Activated CD4-positive, alpha-beta T cell treated with anti-CD3 and anti-CD28 coated beads for 36 hours (primary cell): ENCODE measurements at regions not wholly inside any gene's neighbourhood (a gene's known extent, or its start where the extent isn't known, plus 50 kb on each side); places are given as distances from the start of the nearest gene placed in this dataset.
"Not testable (repeated sequence)": the region's sequence is repeated elsewhere in the genome, so short reads cannot be mapped to it uniquely, and the experiment has no call there.

Experiments
- ATAC-seq: fragments of 200-7000 bp; cut with Tn5 transposase; one replicate; pipeline ENCODE4 v1.10.0; 2021; ENCODE audit warnings: mild to moderate bottlenecking, moderate library complexity
- CTCF ChIA-PET: fragments of 350-600 bp; sonication (Branson Sonifier 250); formaldehyde crosslinking; loops from one replicate; lab custom pipeline; 2021; ENCODE audit warnings: antibody characterized with exemption; lab: Charles Lee
- POLR2A ChIA-PET: fragments of 350-600 bp; sonication (Branson Sonifier 250); formaldehyde crosslinking; loops from one replicate; lab custom pipeline; 2021; ENCODE audit warnings: antibody characterized with exemption, inconsistent platforms; lab: Charles Lee
- DNase-seq: peaks from one replicate; pipeline ENCODE4 v3.0.0-alpha.2; 2020
- H3K27ac Mint-ChIP-seq: one replicate; pipeline ENCODE4 v1.8.0; 2021; ENCODE audit warnings: mixed read lengths
- H3K27me3 Mint-ChIP-seq: one replicate; pipeline ENCODE4 v1.8.0; 2021; ENCODE audit warnings: mixed read lengths
- H3K36me3 Mint-ChIP-seq: one replicate; pipeline ENCODE4 v1.8.0; 2021; ENCODE audit warnings: low read depth, mixed read lengths
- H3K4me1 Mint-ChIP-seq: one replicate; pipeline ENCODE4 v1.8.0; 2021; ENCODE audit warnings: mixed read lengths
- H3K4me3 Mint-ChIP-seq: one replicate; pipeline ENCODE4 v1.8.0; 2021; ENCODE audit warnings: mild to moderate bottlenecking, moderate library complexity, mixed read lengths
- H3K9me3 Mint-ChIP-seq: one replicate; pipeline ENCODE4 v1.8.0; 2021; ENCODE audit warnings: low read depth, mixed read lengths
- intact Hi-C, 2 experiments: fragments of 100-400 bp; cut with DNase I in 1 of 2; cut with micrococcal nuclease in 1 of 2; formaldehyde crosslinking; loops; one replicate each; pipeline versions ENCODE4 v1.14.2 to v1.15.1; 2022 to 2024; cut with DNase I, micrococcal nuclease

GRCh38 chr16:80915079-80915450 lies 91.6 kb downstream of the CMC2 start:
- DNase-seq (no peak), ATAC-seq (no peak)
- Mint-ChIP-seq H3K4me3 (no peak overlapping the region), H3K4me1 (no peaks in the 10 kb centered on the region), H3K36me3 (no peaks in the 10 kb centered on the region), H3K9me3 (peaks cover 6% of the 10 kb centered on the region), H3K27me3 (peaks cover 17% of the 10 kb centered on the region), H3K27ac (no peak overlapping the region)
- intact Hi-C loops = no loop called here
- POLR2A ChIA-PET = no interaction called here
- CTCF ChIA-PET = no interaction called here

GRCh38 chr16:80914379-80915078 lies 92.2 kb downstream of the CMC2 start:
- no peak overlapping the region for H3K4me3 Mint-ChIP-seq
- H3K9me3 Mint-ChIP-seq = peaks cover 6% of the 10 kb centered on the region
- peaks cover 14% of the 10 kb centered on the region for H3K27me3 Mint-ChIP-seq
- H3K36me3 Mint-ChIP-seq = no peaks in the 10 kb centered on the region
- ChIA-PET POLR2A (no interaction called here), CTCF (no interaction called here)
- intact Hi-C loops = no loop called here
- no peaks in the 10 kb centered on the region for H3K4me1 Mint-ChIP-seq
- no peak for DNase-seq
- no peak for ATAC-seq
- H3K27ac Mint-ChIP-seq = no peak overlapping the region

DNA sequence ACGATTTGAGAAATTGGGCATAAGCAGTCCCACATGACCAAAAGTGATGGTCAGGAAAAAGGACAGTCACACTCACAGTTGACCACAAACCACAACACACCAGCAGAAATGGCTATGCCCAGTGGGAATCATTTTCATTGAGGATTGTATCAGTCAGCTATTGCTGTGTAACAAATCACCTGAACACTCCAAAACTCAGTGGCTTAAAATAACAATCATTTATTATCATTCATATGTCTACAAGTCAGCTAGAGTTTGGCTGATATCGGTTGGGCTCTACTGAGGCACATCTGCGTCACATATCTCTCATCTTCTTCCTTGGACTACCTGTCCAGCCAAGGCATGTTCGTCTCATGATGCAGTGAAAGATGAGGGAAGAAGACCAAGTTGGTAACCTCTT lies 93.3 kb downstream of the CMC2 start:
- intact Hi-C loops = no loop called here
- H3K27ac Mint-ChIP-seq = no peak overlapping the region
- peaks cover 13% of the 10 kb centered on the region for H3K27me3 Mint-ChIP-seq
- H3K4me3 Mint-ChIP-seq = no peak overlapping the region
- ATAC-seq (no peak), DNase-seq (no peak)
- ChIA-PET POLR2A (no interaction called here), CTCF (no interaction called here)
- peaks cover 6% of the 10 kb centered on the region for H3K9me3 Mint-ChIP-seq
- no peaks in the 10 kb centered on the region for H3K4me1 Mint-ChIP-seq
- H3K36me3 Mint-ChIP-seq = no peaks in the 10 kb centered on the region

GRCh38 chr16:80912651-80913050 lies 94.0 kb downstream of the CMC2 start:
- DNase-seq (no peak), ATAC-seq (no peak)
- CTCF ChIA-PET = no interaction called here
- no peak overlapping the region for H3K27ac Mint-ChIP-seq
- H3K4me1 Mint-ChIP-seq = no peaks in the 10 kb centered on the region
- POLR2A ChIA-PET = no interaction called here
- H3K27me3 Mint-ChIP-seq = peaks cover 13% of the 10 kb centered on the region
- no peaks in the 10 kb centered on the region for H3K36me3 Mint-ChIP-seq
- intact Hi-C loops = no loop called here
- no peak overlapping the region for H3K4me3 Mint-ChIP-seq
- H3K9me3 Mint-ChIP-seq = peaks cover 6% of the 10 kb centered on the region

- ChIA-PET POLR2A (no interaction called here), CTCF (interaction anchor here (0.6 kb wide), 1 partner anchor 544 kb away, joined by 5 read pairs; no protein-coding TSS in a partner anchor)
- intact Hi-C loops = no loop called here
- H3K36me3 Mint-ChIP-seq = no peaks in the 10 kb centered on the region
- H3K4me1 Mint-ChIP-seq = no peaks in the 10 kb centered on the region
- no peak overlapping the region for H3K27ac Mint-ChIP-seq
- ATAC-seq = no peak
- peaks cover 6% of the 10 kb centered on the region for H3K9me3 Mint-ChIP-seq
- no peak overlapping the region for H3K4me3 Mint-ChIP-seq
- H3K27me3 Mint-ChIP-seq = peaks cover 12% of the 10 kb centered on the region
- no peak for DNase-seq
These were observed 96.3 kb downstream of the CMC2 start for GRCh38 chr16:80910434-80910833.

- CTCF ChIA-PET = no interaction called here
- intact Hi-C loops = no loop called here
- Mint-ChIP-seq H3K36me3 (no peaks in the 10 kb centered on the region), H3K4me3 (no peak overlapping the region), H3K27me3 (peaks cover 9% of the 10 kb centered on the region), H3K9me3 (peaks cover 6% of the 10 kb centered on the region), H3K27ac (no peak overlapping the region), H3K4me1 (no peaks in the 10 kb centered on the region)
- DNase-seq = no peak
- no peak for ATAC-seq
- POLR2A ChIA-PET = no interaction called here
These were observed 97.0 kb downstream of the CMC2 start for GRCh38 chr16:80909720-80910119.

DNA sequence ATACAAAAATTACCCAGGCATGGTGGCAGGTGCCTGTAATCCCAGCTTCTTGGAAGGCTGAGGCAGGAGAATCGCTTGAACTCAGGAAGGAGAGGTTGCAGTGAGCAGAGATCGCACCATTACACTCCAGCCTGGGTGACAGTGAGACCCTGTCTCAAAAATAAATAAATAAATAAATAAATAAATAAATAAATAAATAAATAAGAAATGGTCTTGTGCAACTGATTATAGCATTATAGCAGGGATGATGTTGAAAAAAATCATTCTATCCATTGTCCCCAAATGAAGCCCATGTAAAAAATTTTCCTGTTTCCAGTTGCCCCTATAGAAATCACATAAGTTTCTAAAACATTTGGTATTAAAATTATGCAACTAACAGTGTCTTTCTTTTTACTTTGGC lies 100.5 kb downstream of the CMC2 start:
- H3K36me3 Mint-ChIP-seq, ATAC-seq, H3K4me1 Mint-ChIP-seq, POLR2A ChIA-PET, H3K4me3 Mint-ChIP-seq, DNase-seq, H3K27ac Mint-ChIP-seq, H3K9me3 Mint-ChIP-seq, intact Hi-C loops, CTCF ChIA-PET, H3K27me3 Mint-ChIP-seq: not testable (repeated sequence)

- no peak overlapping the region for H3K4me3 Mint-ChIP-seq
- CTCF ChIA-PET = no interaction called here
- no peak for DNase-seq
- POLR2A ChIA-PET = no interaction called here
- H3K9me3 Mint-ChIP-seq = no peaks in the 10 kb centered on the region
- no peaks in the 10 kb centered on the region for H3K36me3 Mint-ChIP-seq
- intact Hi-C loops = no loop called here
- no peaks in the 10 kb centered on the region for H3K4me1 Mint-ChIP-seq
- no peaks in the 10 kb centered on the region for H3K27me3 Mint-ChIP-seq
- H3K27ac Mint-ChIP-seq = no peak overlapping the region
- ATAC-seq = no peak
These were observed 99.2 kb upstream of the CDYL2 start for GRCh38 chr16:80903616-80904015.

DNA sequence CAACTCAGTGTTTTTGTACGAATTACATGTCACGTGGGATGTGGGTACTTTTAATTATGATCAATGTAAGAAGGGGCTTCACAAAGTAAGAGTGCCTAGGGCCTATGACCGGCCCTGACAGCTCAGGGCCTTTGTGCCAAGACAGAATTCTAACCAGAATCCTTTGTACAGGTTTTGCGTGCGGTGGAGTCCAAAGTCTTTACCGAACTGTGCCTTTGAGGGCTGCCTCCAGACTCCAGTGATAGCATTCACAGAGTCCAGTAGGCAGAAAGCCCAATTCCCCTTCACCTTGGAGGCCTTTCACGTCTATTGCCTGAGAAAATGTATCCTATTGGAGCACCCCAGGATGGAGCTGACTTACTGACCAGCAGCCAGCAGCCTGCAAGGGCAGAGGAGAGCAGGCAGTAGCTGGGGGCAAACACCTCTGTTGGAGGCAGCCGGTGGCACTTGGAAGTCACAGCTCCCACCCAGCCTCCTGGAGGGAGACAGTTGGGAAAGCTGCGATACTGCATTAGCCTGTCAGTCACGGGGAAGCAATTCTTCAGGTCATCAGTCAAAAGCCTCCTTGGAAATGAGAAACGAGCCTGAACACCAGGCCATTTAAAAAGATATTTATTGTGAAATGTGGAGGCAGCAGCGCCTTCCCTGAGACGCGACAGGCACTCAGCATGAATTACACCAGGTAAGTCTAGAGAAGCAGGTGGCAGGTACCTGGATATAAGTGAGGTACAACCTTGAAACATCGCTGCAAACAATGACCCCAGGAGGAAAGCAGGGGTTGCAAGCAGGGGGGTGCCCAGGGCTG lies 98.1 kb upstream of the CDYL2 start:
- intact Hi-C loops = no loop called here
- H3K9me3 Mint-ChIP-seq = no peaks in the 10 kb centered on the region
- CTCF ChIA-PET = no interaction called here
- H3K27me3 Mint-ChIP-seq = no peaks in the 10 kb centered on the region
- H3K36me3 Mint-ChIP-seq = no peaks in the 10 kb centered on the region
- POLR2A ChIA-PET = no interaction called here
- DNase-seq (no peak), ATAC-seq (no peak)
- H3K27ac Mint-ChIP-seq = no peak overlapping the region
- no peaks in the 10 kb centered on the region for H3K4me1 Mint-ChIP-seq
- no peak overlapping the region for H3K4me3 Mint-ChIP-seq

- intact Hi-C loops = no loop called here
- ChIA-PET CTCF (no interaction called here), POLR2A (no interaction called here)
- H3K9me3 Mint-ChIP-seq = no peaks in the 10 kb centered on the region
- ATAC-seq (no peak), DNase-seq (no peak)
- no peaks in the 10 kb centered on the region for H3K36me3 Mint-ChIP-seq
- no peaks in the 10 kb centered on the region for H3K4me1 Mint-ChIP-seq
- no peaks in the 10 kb centered on the region for H3K27me3 Mint-ChIP-seq
- H3K27ac Mint-ChIP-seq = no peak overlapping the region
- H3K4me3 Mint-ChIP-seq = no peak overlapping the region
These were observed 96.2 kb upstream of the CDYL2 start for GRCh38 chr16:80900593-80900954.

GRCh38 chr16:80899809-80900592 lies 95.6 kb upstream of the CDYL2 start:
- no peak overlapping the region for H3K27ac Mint-ChIP-seq
- no peak overlapping the region for H3K4me3 Mint-ChIP-seq
- no peaks in the 10 kb centered on the region for H3K27me3 Mint-ChIP-seq
- H3K9me3 Mint-ChIP-seq = no peaks in the 10 kb centered on the region
- ATAC-seq = no peak
- H3K4me1 Mint-ChIP-seq = no peaks in the 10 kb centered on the region
- POLR2A ChIA-PET = no interaction called here
- CTCF ChIA-PET = no interaction called here
- H3K36me3 Mint-ChIP-seq = no peaks in the 10 kb centered on the region
- intact Hi-C loops = no loop called here
- DNase-seq = no peak

- POLR2A ChIA-PET = no interaction called here
- ATAC-seq (no peak), DNase-seq (no peak)
- CTCF ChIA-PET = no interaction called here
- intact Hi-C loops = no loop called here
- Mint-ChIP-seq H3K27me3 (no peaks in the 10 kb centered on the region), H3K4me1 (no peaks in the 10 kb centered on the region), H3K9me3 (no peaks in the 10 kb centered on the region), H3K36me3 (no peaks in the 10 kb centered on the region), H3K27ac (no peak overlapping the region), H3K4me3 (no peak overlapping the region)
These were observed 92.4 kb upstream of the CDYL2 start for GRCh38 chr16:80896776-80897175.
